Panc1 (cell line): ENCODE measurements at regions not wholly inside any gene's neighbourhood (a gene's known extent, or its start where the extent isn't known, plus 50 kb on each side); places are given as distances from the start of the nearest gene placed in this dataset.

Source experiments
- ATAC-seq: fragments of 200-7000 bp; cut with Tn5 transposase; 2 replicates; pipeline ENCODE4 v1.9.1; 2020; ENCODE audit warnings: mild to moderate bottlenecking, moderate library complexity
- BruUV-seq: library from RNA; stranded (reverse); fragments of 400-500 nt; replicated peaks from 2 replicates; lab custom pipeline; 2021; lab: Mats Ljungman, UMichigan
- CTCF ChIA-PET: fragments of 300-600 bp; sonication (Branson Sonifier 250); formaldehyde crosslinking; loops from one replicate; lab custom pipeline; 2022; ENCODE audit warnings: antibody characterized with exemption; lab: Charles Lee
- POLR2A ChIA-PET: fragments of 300-600 bp; sonication (Branson Sonifier 250); formaldehyde crosslinking; loops from one replicate; lab custom pipeline; 2022; ENCODE audit warnings: antibody characterized with exemption; lab: Charles Lee
- DNase-seq: peaks from one replicate; pipeline ENCODE4 v3.0.0-alpha.2; 2010; ENCODE audit warnings: low read depth, low spot score
- H3K27ac ChIP-seq: 2 replicates; pipeline ENCODE4 v1.5.1; 2011; ENCODE audit warnings: mild to moderate bottlenecking, low read length, inconsistent platforms
- H3K27me3 ChIP-seq: fragments of 200-500 bp; sonication (Bioruptor generic); 2 replicates; pipeline ENCODE4 v1.6.0; 2014; ENCODE audit warnings: low read length, inconsistent platforms; ENCODE audit not compliant: control insufficient read depth, insufficient read depth
- H3K36me3 ChIP-seq: fragments of 200-500 bp; sonication (Bioruptor generic); 2 replicates; pipeline ENCODE4 v1.5.1; 2014; ENCODE audit warnings: inconsistent platforms, mild to moderate bottlenecking, low read length, moderate library complexity; ENCODE audit not compliant: control insufficient read depth, insufficient read depth
- H3K4me1 ChIP-seq: 2 replicates; pipeline ENCODE4 v1.5.1; 2011; ENCODE audit warnings: inconsistent platforms, mild to moderate bottlenecking, low read length, moderate library complexity; ENCODE audit not compliant: control insufficient read depth, insufficient read depth
- H3K4me3 ChIP-seq, 2 experiments: 2 replicates each; pipeline ENCODE4 v1.5.1; 2011 to 2012; ENCODE audit warnings: low read depth in 2 of 2, low read length in 2 of 2, mild to moderate bottlenecking in 2 of 2, inconsistent platforms in 1 of 2, moderate library complexity in 1 of 2
- H3K9me3 ChIP-seq: fragments of 200-500 bp; sonication (Bioruptor generic); 2 replicates; pipeline ENCODE4 v1.5.1; 2014; ENCODE audit warnings: low read depth, mild to moderate bottlenecking, inconsistent platforms, low read length, moderate library complexity; ENCODE audit not compliant: control insufficient read depth, insufficient read depth
- CTCF ChIP-seq: fragments of 450-650 bp; IDR thresholded peaks from 2 replicates; pipeline ENCODE4 v1.5.1; 2017; ENCODE audit warnings: mild to moderate bottlenecking
- POLR2AphosphoS5 ChIP-seq: IDR thresholded peaks from 2 replicates; pipeline ENCODE4 v1.6.1; 2012; ENCODE audit warnings: mild to moderate bottlenecking, low read depth, low read length, moderate library complexity
- REST ChIP-seq, 2 experiments: IDR thresholded peaks; 2 replicates each; pipeline ENCODE4 v1.6.1; 2011 to 2012; ENCODE audit warnings: low read depth in 2 of 2, control low read depth in 1 of 2, low read length in 1 of 2, mild to moderate bottlenecking in 1 of 2, moderate library complexity in 1 of 2; ENCODE audit not compliant: insufficient read depth in 1 of 2
- SIN3A ChIP-seq: IDR thresholded peaks from 2 replicates; pipeline ENCODE4 v1.6.1; 2012; ENCODE audit warnings: low read depth, mild to moderate bottlenecking, low read length, moderate library complexity, borderline replicate concordance; ENCODE audit not compliant: insufficient read depth
- TCF7L2 ChIP-seq: IDR thresholded peaks from 2 replicates; pipeline ENCODE4 v1.6.1; 2011; ENCODE audit warnings: mild to moderate bottlenecking, low read depth, low read length, inconsistent platforms
- in situ Hi-C: cut with HindIII; loops from 2 replicates; pipeline ENCODE4 v1.10.0; 2016; ENCODE audit warnings: low sequenced_read_pairs, low pct_unique_long_range_greater_than_20kb
- intact Hi-C: fragments of 100-400 bp; cut with micrococcal nuclease; formaldehyde crosslinking; loops from one replicate; pipeline ENCODE4 v1.10.0; 2022; ENCODE audit not compliant: unreplicated experiment

GRCh38 chr19:28642787-28643683, 569.9 kb downstream of the UQCRFS1 start:
- no TSS peak for BruUV-seq
- in situ Hi-C loops: no loop called here
- no peak for ATAC-seq

GRCh38 chr19:28641395-28641794, 571.6 kb downstream of the UQCRFS1 start:
- CTCF ChIA-PET: no interaction called here
- POLR2A ChIA-PET: no interaction called here

More at GRCh38 chr19:28642787-28643683, 569.9 kb downstream of the UQCRFS1 start:
- Histone ChIP-seq H3K27ac (no peak overlapping the region), H3K4me3 (no peak overlapping the region), H3K4me1 (no peaks in the 10 kb centered on the region), H3K9me3 (no peaks in the 10 kb centered on the region), H3K27me3 (no peaks in the 10 kb centered on the region), H3K36me3 (no peaks in the 10 kb centered on the region)
- no peak for DNase-seq
- TF ChIP-seq POLR2AphosphoS5: no peak
- TF ChIP-seq CTCF: no peak
- no peak for TF ChIP-seq REST (IDR thresholded peaks at IDR 0.05; ENCODE audit: insufficient read depth in 1 of 2, low read depth in 2 of 2, low read length in 1 of 2)
- TF ChIP-seq SIN3A: no peak
- TF ChIP-seq TCF7L2: no peak
- ChIA-PET POLR2A (no interaction called here), CTCF (no interaction called here)
- intact Hi-C loops: no loop called here

More at GRCh38 chr19:28641395-28641794, 571.6 kb downstream of the UQCRFS1 start:
- Histone ChIP-seq H3K9me3 (no peaks in the 10 kb centered on the region), H3K27ac (no peak overlapping the region), H3K36me3 (no peaks in the 10 kb centered on the region), H3K27me3 (no peaks in the 10 kb centered on the region), H3K4me3 (no peak overlapping the region), H3K4me1 (no peaks in the 10 kb centered on the region)
- TF ChIP-seq POLR2AphosphoS5 (no peak), SIN3A (no peak), CTCF (no peak), REST (IDR thresholded peaks at IDR 0.05; ENCODE audit: insufficient read depth in 1 of 2, low read depth in 2 of 2, low read length in 1 of 2) (no peak), TCF7L2 (no peak)
- DNase-seq (no peak), ATAC-seq (no peak)
- in situ Hi-C loops: no loop called here
- BruUV-seq: no TSS peak
- intact Hi-C loops: no loop called here
